GM18951 (cell line): ENCODE measurements at regions not wholly inside any gene's neighbourhood (a gene's known extent, or its start where the extent isn't known, plus 50 kb on each side); places are given as distances from the start of the nearest gene placed in this dataset.
"Not testable (repeated sequence)": the region's sequence is repeated elsewhere in the genome, so short reads cannot be mapped to it uniquely, and the experiment has no call there.

Experiments
- POLR2A ChIP-seq: IDR thresholded peaks from 4 replicates; pipeline ENCODE4 v1.6.1; 2011; ENCODE audit warnings: mild to moderate bottlenecking; ENCODE audit not compliant: insufficient read length, insufficient read depth; ENCODE audit errors: extremely low read depth
- in situ Hi-C: fragments of 300-500 bp; cut with MboI; formaldehyde crosslinking; loops from one replicate; pipeline ENCODE4 v1.12.0; 2022; ENCODE audit warnings: low sequenced_read_pairs, mixed read lengths, inconsistent platforms; ENCODE audit not compliant: unreplicated experiment

GRCh38 chr6:19934996-19935591 is 97.9 kb downstream of the ID4 start:
- no peak for TF ChIP-seq POLR2A
- in situ Hi-C loops = no loop called here

- in situ Hi-C loops = not testable (repeated sequence)
These were observed 102.2 kb downstream of the ID4 start for GRCh38 chr6:19939321-19939720.

GRCh38 chr6:19939926-19940325 is 102.8 kb downstream of the ID4 start:
- in situ Hi-C loops = not testable (repeated sequence)

GRCh38 chr6:19943042-19943441 is 105.9 kb downstream of the ID4 start:
- in situ Hi-C loops = no loop called here
- no peak for TF ChIP-seq POLR2A

- no peak for TF ChIP-seq POLR2A
- in situ Hi-C loops = no loop called here
These were observed 108.7 kb downstream of the ID4 start for GRCh38 chr6:19945843-19946358.

- in situ Hi-C loops = no loop called here
- no peak for TF ChIP-seq POLR2A
These were observed 112.0 kb downstream of the ID4 start for GRCh38 chr6:19949155-19949554.

GRCh38 chr6:19964115-19964514 is 126.9 kb downstream of the ID4 start:
- TF ChIP-seq POLR2A = no peak
- in situ Hi-C loops = no loop called here

- in situ Hi-C loops = no loop called here
- TF ChIP-seq POLR2A = no peak
These were observed 131.0 kb downstream of the ID4 start for GRCh38 chr6:19968201-19968600.

GRCh38 chr6:19972221-19972620 is 135.1 kb downstream of the ID4 start:
- no peak for TF ChIP-seq POLR2A
- in situ Hi-C loops = no loop called here

GRCh38 chr6:19976411-19977129 is 139.4 kb downstream of the ID4 start:
- no peak for TF ChIP-seq POLR2A
- in situ Hi-C loops = no loop called here

GRCh38 chr6:19979059-19979458 is 141.9 kb downstream of the ID4 start:
- no peak for TF ChIP-seq POLR2A
- in situ Hi-C loops = no loop called here

GRCh38 chr6:19979986-19980385 is 142.8 kb downstream of the ID4 start:
- in situ Hi-C loops = no loop called here
- no peak for TF ChIP-seq POLR2A

- in situ Hi-C loops = no loop called here
- no peak for TF ChIP-seq POLR2A
These were observed 146.2 kb downstream of the ID4 start for GRCh38 chr6:19983374-19983773.

- TF ChIP-seq POLR2A = no peak
- in situ Hi-C loops = no loop called here
These were observed 149.7 kb downstream of the ID4 start for GRCh38 chr6:19986691-19987438.
